ENCODE measurements at regions not wholly inside any gene's neighbourhood (a gene's known extent, or its start where the extent isn't known, plus 50 kb on each side); places are given as distances from the start of the nearest gene placed in this dataset.

- TF ChIP-seq YY1 (IDR thresholded peaks at IDR 0.05; ENCODE audit: insufficient read depth, insufficient read length) (no peak), SUZ12 (IDR thresholded peaks at IDR 0.05; ENCODE audit: extremely low read depth, insufficient read depth, insufficient read length) (no peak)
Measured at GRCh38 chr1:232279909-232280400, 350.0 kb downstream of the SIPA1L2 start.
